Prostate gland (tissue), 2 donors: ENCODE measurements at regions not wholly inside any gene's neighbourhood (a gene's known extent, or its start where the extent isn't known, plus 50 kb on each side); places are given as distances from the start of the nearest gene placed in this dataset.

ENCODE experiments used
- DNase-seq: peaks from one replicate; pipeline ENCODE4 v3.0.0-alpha.2; 2019; ENCODE audit warnings: low spot score
- H3K27ac ChIP-seq, 2 donors: fragments of 200-600 bp; sonication (generic); 2 replicates each; pipeline ENCODE4 v1.5.1; 2017 to 2019
- H3K27me3 ChIP-seq: fragments of 200-600 bp; sonication (generic); replicated peaks from 2 replicates; pipeline ENCODE4 v1.5.1; 2019; ENCODE audit not compliant: insufficient read depth
- H3K36me3 ChIP-seq, 2 donors: fragments of 200-600 bp; sonication (generic); 1 replicate in 1 of 2; 2 replicates in 1 of 2; pipeline versions ENCODE4 v1.5.1 to v1.8.1; 2017 to 2019
- H3K4me1 ChIP-seq: fragments of 200-600 bp; sonication (generic); replicated peaks from 2 replicates; pipeline ENCODE4 v1.5.1; 2019
- H3K4me3 ChIP-seq, 2 donors: fragments of 200-600 bp; sonication (generic); 2 replicates each; pipeline ENCODE4 v1.5.1; 2017 to 2019
- H3K9me3 ChIP-seq: fragments of 200-600 bp; sonication (generic); 2 replicates; pipeline ENCODE4 v1.5.1; 2017
- CTCF ChIP-seq, 4 experiments: fragments of 200-600 bp in 2 of 4; fragments of 450-650 bp in 2 of 4; sonication (generic) in 2 of 4; IDR thresholded peaks; 1 replicate in 3 of 4; 2 replicates in 1 of 4; pipeline ENCODE4 v1.5.1; 2016 to 2019; ENCODE audit warnings: antibody characterized with exemption in 4 of 4, mild to moderate bottlenecking in 2 of 4, moderate library complexity in 2 of 4
- POLR2A ChIP-seq: fragments of 450-650 bp; IDR thresholded peaks from one replicate; pipeline ENCODE4 v1.6.1; 2016; ENCODE audit warnings: antibody characterized with exemption, mild to moderate bottlenecking
- POLR2AphosphoS5 ChIP-seq: sonication (generic); formaldehyde crosslinking; IDR thresholded peaks from one replicate; pipeline ENCODE4 v1.6.1; 2017; ENCODE audit warnings: antibody characterized with exemption
- WGBS: methylation state at CpG from one replicate; pipeline ENCODE4 v1.1.5; 2018; 5-methylcytosine and 5-hydroxymethylcytosine counted together
- intact Hi-C: fragments of 100-400 bp; cut with DNase I; formaldehyde crosslinking; loops from one replicate; pipeline ENCODE4 v1.14.2; 2022

DNA sequence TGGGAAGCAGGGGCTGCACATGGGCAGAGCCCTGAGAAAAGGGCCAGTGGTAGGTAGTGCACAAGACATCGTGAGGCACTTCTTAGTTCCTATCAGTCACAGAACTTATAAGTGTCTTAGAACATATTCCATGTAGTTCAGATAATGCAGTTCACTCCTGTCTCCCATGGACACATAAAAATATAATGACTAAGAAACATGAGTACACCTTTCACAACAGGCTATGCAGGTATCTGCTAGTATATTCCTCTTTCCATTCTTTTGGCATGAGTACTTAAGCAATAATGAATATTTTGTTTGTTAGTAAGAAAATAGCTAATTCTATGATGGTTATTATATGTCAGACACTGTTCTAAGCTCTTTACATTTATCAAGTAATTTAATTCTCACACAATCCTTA, 808.4 kb downstream of the BCL11A start:
- no peaks in the 10 kb centered on the region for H3K9me3 ChIP-seq
- no peaks in the 10 kb centered on the region for H3K27me3 ChIP-seq
- intact Hi-C loops: no loop called here
- TF ChIP-seq POLR2AphosphoS5 (no peak), CTCF (IDR thresholded peaks at IDR 0.05) (no peak), POLR2A (no peak)
- H3K27ac ChIP-seq: no peak overlapping the region
- 96% methylated on average over 1 of the region's 1 CpG for WGBS
- no peak overlapping the region for H3K4me3 ChIP-seq
- H3K36me3 ChIP-seq: no peaks in the 10 kb centered on the region
- H3K4me1 ChIP-seq: no peaks in the 10 kb centered on the region
- no peak for DNase-seq

DNA sequence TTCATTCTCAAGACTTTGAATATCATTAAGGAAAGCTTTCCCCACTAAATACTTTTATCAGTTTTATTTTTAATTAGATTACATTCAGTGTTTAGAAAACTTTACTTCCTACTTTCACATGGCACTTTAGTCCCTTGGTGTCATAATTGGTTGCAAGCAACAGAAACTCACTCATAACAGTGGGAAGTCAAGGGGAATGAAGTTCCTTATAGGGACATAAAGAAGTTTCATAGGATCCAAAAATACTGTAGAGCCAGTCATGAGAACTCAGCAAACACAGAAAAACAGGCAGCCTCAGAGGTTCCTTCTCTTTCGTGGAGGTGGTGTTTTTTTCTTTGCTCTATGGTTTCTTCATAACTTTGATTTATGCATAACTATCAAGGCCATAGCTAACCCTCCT, 809.0 kb downstream of the BCL11A start:
- no peaks in the 10 kb centered on the region for H3K4me1 ChIP-seq
- H3K36me3 ChIP-seq: no peaks in the 10 kb centered on the region
- H3K4me3 ChIP-seq: no peak overlapping the region
- H3K27me3 ChIP-seq: no peaks in the 10 kb centered on the region
- DNase-seq: no peak
- intact Hi-C loops: no loop called here
- 73% methylated on average over 1 of the region's 1 CpG for WGBS
- no peaks in the 10 kb centered on the region for H3K9me3 ChIP-seq
- no peak overlapping the region for H3K27ac ChIP-seq
- TF ChIP-seq CTCF (IDR thresholded peaks at IDR 0.05): no peak
- no peak for TF ChIP-seq POLR2A
- no peak for TF ChIP-seq POLR2AphosphoS5

DNA sequence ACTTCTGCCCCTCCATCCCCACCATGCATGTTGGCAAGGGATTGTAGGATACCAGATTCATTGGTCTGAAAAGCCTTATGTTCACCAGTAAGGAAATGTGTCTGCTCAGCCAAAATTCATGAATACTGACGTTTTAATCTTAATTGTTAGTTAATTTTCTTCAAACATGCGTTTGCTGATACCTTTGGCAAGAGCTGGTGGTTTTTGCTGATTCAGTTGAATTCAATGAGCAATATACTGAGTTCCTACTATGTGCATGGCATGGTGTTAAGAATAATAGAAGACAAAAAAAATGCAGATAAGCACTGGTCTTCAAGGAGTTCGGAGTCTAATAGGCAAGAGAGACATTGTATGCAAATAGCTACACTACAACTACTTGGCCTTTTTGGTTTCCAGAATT, 811.6 kb downstream of the BCL11A start:
- no peaks in the 10 kb centered on the region for H3K9me3 ChIP-seq
- no peaks in the 10 kb centered on the region for H3K27me3 ChIP-seq
- intact Hi-C loops: no loop called here
- no peaks in the 10 kb centered on the region for H3K4me1 ChIP-seq
- 64% methylated on average over 3 of the region's 3 CpGs for WGBS
- DNase-seq: no peak
- no peak overlapping the region for H3K4me3 ChIP-seq
- no peak for TF ChIP-seq CTCF (IDR thresholded peaks at IDR 0.05)
- TF ChIP-seq POLR2A: no peak
- no peak for TF ChIP-seq POLR2AphosphoS5
- no peaks in the 10 kb centered on the region for H3K36me3 ChIP-seq
- H3K27ac ChIP-seq: no peak overlapping the region

GRCh38 chr2:59739166-59739565, 814.3 kb downstream of the BCL11A start:
- no peaks in the 10 kb centered on the region for H3K36me3 ChIP-seq
- H3K4me1 ChIP-seq: no peaks in the 10 kb centered on the region
- no peaks in the 10 kb centered on the region for H3K27me3 ChIP-seq
- no peaks in the 10 kb centered on the region for H3K9me3 ChIP-seq
- H3K4me3 ChIP-seq: no peak overlapping the region
- no peak for DNase-seq
- no peak for TF ChIP-seq CTCF (IDR thresholded peaks at IDR 0.05)
- no peak for TF ChIP-seq POLR2A
- TF ChIP-seq POLR2AphosphoS5: no peak
- intact Hi-C loops: no loop called here
- no peak overlapping the region for H3K27ac ChIP-seq
- WGBS: 83% methylated on average over 4 of the region's 4 CpGs

GRCh38 chr2:59737299-59737698, 816.2 kb downstream of the BCL11A start:
- Histone ChIP-seq H3K4me1 (no peaks in the 10 kb centered on the region), H3K27ac (no peak overlapping the region), H3K9me3 (no peaks in the 10 kb centered on the region), H3K27me3 (no peaks in the 10 kb centered on the region), H3K4me3 (no peak overlapping the region), H3K36me3 (no peaks in the 10 kb centered on the region)
- no peak for DNase-seq
- intact Hi-C loops: no loop called here
- no peak for TF ChIP-seq CTCF (IDR thresholded peaks at IDR 0.05)
- no peak for TF ChIP-seq POLR2AphosphoS5
- no peak for TF ChIP-seq POLR2A
